ENCODE measurements at regions not wholly inside any gene's neighbourhood (a gene's known extent, or its start where the extent isn't known, plus 50 kb on each side); places are given as distances from the start of the nearest gene placed in this dataset.
A peak's percentile ranks its signal among the peaks of the same experiment; 100 is the strongest.

DNA sequence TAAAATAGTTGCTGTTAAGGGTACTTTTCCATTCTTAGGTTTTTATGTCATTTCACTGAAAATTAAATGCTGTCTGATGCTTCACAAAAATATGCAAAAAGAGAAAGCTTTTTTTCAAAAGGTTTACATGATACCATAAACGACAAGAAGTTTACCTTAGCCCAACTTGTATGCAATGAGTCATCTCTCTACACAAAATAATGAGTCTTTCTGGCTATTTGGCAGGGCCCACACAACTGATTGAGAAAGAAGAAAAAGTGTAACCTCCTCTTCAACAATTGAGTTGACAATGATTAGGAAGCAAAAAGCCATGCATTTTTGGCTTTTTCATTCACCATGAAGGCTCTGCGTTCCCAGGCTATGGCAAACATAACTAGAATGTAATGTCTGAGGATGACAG, 165.4 kb upstream of the CPNE8 start:
- TF ChIP-seq, protein P1, sequence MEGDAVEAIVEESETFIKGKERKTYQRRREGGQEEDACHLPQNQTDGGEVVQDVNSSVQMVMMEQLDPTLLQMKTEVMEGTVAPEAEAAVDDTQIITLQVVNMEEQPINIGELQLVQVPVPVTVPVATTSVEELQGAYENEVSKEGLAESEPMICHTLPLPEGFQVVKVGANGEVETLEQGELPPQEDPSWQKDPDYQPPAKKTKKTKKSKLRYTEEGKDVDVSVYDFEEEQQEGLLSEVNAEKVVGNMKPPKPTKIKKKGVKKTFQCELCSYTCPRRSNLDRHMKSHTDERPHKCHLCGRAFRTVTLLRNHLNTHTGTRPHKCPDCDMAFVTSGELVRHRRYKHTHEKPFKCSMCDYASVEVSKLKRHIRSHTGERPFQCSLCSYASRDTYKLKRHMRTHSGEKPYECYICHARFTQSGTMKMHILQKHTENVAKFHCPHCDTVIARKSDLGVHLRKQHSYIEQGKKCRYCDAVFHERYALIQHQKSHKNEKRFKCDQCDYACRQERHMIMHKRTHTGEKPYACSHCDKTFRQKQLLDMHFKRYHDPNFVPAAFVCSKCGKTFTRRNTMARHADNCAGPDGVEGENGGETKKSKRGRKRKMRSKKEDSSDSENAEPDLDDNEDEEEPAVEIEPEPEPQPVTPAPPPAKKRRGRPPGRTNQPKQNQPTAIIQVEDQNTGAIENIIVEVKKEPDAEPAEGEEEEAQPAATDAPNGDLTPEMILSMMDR (conservative IDR thresholded peaks at IDR 0.05): no peak
- no peak overlapping the region for H3K27ac ChIP-seq

DNA sequence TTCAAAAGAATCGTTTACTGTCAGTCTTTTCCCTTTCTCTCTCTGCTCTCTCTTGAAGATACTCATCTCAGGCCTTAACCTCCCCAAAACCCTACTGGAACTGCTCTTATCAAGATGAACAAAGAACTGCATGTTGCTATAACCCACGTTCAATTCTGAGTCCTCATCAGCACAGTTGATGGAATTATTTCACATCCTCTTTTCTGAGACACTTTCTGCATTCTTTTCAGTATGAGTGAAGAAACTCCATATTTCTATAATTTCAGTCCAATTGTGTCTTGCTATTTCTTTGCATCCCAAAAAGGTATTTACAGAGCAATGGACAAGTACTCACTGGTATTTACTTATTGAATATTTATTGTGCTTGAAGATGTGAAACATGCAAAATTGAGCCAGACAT, 160.1 kb upstream of the CPNE8 start:
- TF ChIP-seq, protein P1 (conservative IDR thresholded peaks at IDR 0.05): no peak
- H3K27ac ChIP-seq: peak overlapping the region; percentile 88

DNA sequence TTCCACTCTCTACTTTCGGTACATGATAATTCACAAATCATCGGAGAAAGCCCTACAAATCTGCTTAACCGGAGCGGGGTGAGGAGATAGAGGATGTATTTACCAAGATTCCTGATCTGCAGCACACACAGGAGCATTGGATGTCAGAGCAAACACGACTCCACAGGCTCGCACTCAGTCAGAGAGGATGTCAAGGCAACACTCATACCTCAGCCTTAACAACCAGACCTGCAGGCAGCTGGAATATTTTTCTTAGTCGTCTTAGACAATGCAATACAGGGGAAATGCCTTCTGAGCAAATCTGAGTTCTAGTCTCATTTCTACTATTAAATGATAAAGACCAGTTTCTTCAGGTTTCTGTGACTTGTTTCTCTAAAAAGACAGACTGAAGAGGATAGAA, 159.3 kb upstream of the CPNE8 start:
- H3K27ac ChIP-seq: peak overlapping the region; percentile 88
- TF ChIP-seq, protein P1 (conservative IDR thresholded peaks at IDR 0.05): no peak

DNA sequence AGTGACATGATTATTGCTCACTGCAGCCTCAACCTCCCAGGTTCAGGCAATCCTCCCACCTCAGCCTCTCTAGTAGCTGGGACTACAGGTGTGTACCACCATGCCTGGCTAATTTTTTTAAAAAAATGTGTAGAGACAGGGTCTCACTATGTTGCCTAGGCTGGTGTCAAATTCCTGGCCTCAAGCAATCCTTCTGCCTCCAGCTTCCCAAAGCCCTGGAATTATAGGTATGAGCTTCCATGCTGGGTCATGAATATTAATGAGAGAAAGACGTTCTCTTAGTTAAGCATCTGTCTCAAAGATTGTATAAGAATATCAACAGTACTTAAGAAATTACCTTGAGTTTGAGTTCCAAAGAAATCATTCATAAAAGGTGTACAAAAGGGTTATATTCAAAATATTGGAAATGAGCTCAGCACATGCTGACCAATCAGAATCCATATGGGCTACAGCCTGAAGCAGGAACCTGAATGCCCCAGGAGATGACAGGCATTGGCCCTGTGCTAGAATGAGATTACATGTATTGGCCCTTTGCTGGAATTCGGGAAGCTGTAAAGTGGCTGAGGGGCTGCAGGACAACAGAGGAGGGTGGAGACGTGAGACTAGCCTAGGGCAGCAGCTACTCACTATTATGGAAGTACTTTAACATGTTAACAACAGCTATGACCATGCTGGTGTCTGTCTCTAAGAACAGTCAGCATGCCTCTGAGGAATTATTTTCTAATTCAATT, 157.0 kb upstream of the CPNE8 start:
- peak overlapping the region; percentile 88 for H3K27ac ChIP-seq
- TF ChIP-seq, protein P1 (conservative IDR thresholded peaks at IDR 0.05): no peak

DNA sequence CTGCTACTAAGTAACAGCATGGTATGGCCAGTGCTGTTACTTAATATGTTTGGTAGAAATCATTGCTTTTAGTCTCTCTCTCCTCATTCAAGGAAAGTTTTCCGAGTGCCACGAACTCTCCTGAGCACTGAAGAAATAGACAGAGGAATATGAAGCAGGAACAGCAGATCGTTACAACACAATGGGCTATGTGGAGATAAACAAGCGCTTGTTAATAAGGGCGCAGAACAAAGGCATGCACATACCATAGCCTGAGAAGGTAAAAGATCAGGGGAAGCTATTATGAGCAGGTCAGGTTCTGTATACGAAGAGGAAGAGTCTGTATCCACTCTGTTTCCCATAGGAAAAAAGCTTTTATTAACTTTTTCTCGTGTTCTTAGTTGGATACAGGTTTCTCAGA, 156.2 kb upstream of the CPNE8 start:
- TF ChIP-seq, protein P1 (conservative IDR thresholded peaks at IDR 0.05): no peak
- no peak overlapping the region; the same call in 1 of the 2 replicates for H3K27ac ChIP-seq

DNA sequence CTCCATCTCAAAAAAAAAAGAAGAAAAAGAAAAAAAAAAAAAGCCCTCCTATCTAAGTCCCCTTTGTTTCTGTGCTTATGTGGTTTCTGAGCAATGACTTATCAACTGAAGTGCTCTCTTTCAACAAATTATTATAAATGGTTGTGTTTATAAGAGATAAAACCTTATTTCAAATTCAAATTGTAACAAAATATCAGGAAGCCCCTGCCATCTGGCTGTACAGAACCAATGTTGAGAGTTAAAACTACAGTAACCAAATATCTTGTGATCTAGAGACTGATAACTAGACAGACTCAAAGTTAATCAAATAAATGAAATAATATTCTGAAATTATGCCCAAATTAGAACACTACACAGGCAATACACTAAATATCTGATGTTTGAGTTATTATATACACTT, 143.0 kb upstream of the CPNE8 start:
- TF ChIP-seq, protein P1 (conservative IDR thresholded peaks at IDR 0.05): no peak
- no peak overlapping the region for H3K27ac ChIP-seq

DNA sequence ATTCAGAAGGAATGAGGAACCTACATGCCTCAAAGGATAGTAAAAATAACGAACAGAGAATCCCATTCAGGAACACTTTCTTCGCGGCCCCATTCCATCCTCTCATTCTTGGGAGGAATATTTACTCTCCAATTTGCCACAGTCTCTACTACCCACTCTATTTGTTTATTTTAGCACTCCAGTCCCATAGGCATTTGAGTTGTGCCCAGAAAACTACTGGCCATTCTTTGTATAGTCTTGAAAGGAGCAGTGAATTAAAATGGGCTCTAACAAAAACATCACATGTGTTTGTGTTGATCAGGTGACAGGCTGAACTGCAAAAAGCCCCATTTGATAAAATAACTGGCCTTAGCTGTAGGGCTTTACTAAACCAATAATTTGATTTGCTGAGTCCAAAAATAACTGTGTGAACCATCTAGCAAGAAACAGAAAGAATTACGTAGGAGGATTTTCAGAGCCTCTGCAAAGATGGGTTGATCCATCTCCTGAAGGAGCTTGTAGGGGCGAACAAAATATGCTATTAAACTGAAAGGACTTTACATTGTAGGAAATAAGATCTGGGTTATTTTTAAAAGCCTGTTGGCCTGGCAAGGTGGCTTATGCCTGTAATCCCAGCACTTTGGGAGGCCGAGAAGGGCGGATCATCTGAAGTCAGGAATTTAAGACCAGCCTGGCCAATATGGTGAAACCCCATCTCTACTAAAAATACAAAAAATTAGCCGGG, 142.3 kb upstream of the CPNE8 start:
- no peak overlapping the region for H3K27ac ChIP-seq
- TF ChIP-seq, protein P1 (conservative IDR thresholded peaks at IDR 0.05): no peak
